ENCODE measurements at regions not wholly inside any gene's neighbourhood (a gene's known extent, or its start where the extent isn't known, plus 50 kb on each side); places are given as distances from the start of the nearest gene placed in this dataset.

- TF ChIP-seq EZH2 (IDR thresholded peaks at IDR 0.05; ENCODE audit: borderline replicate concordance, low read length) (no peak), CTCF (conservative IDR thresholded peaks at IDR 0.05 in 1 of 2, IDR thresholded peaks at IDR 0.05 in 1 of 2; ENCODE audit: extremely low read depth in 1 of 2, insufficient read depth in 1 of 2, low read depth in 1 of 2, low read length in 2 of 2) (no peak)
These were observed 534.0 kb downstream of the ANKRD50 start for GRCh38 chr4:124178449-124179021.
